IMR-90 (cell line): ENCODE measurements at regions not wholly inside any gene's neighbourhood (a gene's known extent, or its start where the extent isn't known, plus 50 kb on each side); places are given as distances from the start of the nearest gene placed in this dataset.

ENCODE experiments used
- ATAC-seq: fragments of 200-7000 bp; cut with Tn5 transposase; 2 replicates; pipeline ENCODE4 v1.9.1; 2020; ENCODE audit warnings: low read depth, mild to moderate bottlenecking, moderate library complexity
- BruUV-seq: library from RNA; stranded (reverse); fragments of 400-500 nt; replicated peaks from 2 replicates; lab custom pipeline; 2021; lab: Mats Ljungman, UMichigan
- CTCF ChIA-PET: fragments of 300-600 bp; formaldehyde crosslinking; extraction: SDS; loops from one replicate; lab custom pipeline; 2021; ENCODE audit warnings: antibody characterized with exemption; lab: Yijun Ruan, JAX
- POLR2A ChIA-PET: fragments of 300-600 bp; sonication (Branson Sonifier 250); formaldehyde crosslinking; loops from one replicate; lab custom pipeline; 2022; ENCODE audit warnings: antibody characterized with exemption; ENCODE audit not compliant: unreplicated experiment; lab: Charles Lee
- DNase-seq: peaks from one replicate; pipeline ENCODE4 v3.0.0; 2013
- H2AFZ ChIP-seq: replicated peaks from 2 replicates; pipeline ENCODE3; 2013; ENCODE audit warnings: low read length, mild to moderate bottlenecking; ENCODE audit not compliant: poor library complexity
- H2AK5ac ChIP-seq: 2 replicates; pipeline ENCODE4 v1.6.1; 2013; ENCODE audit warnings: low read depth, low read length, inconsistent platforms
- H2AK9ac ChIP-seq: replicated peaks from 2 replicates; pipeline ENCODE3; 2013; ENCODE audit warnings: mild to moderate bottlenecking, low read depth, low read length, moderate library complexity; ENCODE audit not compliant: poor library complexity
- H2BK120ac ChIP-seq: 2 replicates; pipeline ENCODE4 v1.6.1; 2013; ENCODE audit warnings: low read depth, low read length, inconsistent platforms
- H2BK15ac ChIP-seq: 3 replicates; pipeline ENCODE4 v1.6.1; 2013; ENCODE audit warnings: low read depth, low read length, inconsistent platforms
- H2BK20ac ChIP-seq: 2 replicates; pipeline ENCODE4 v1.6.1; 2013; ENCODE audit warnings: low read depth, mild to moderate bottlenecking, inconsistent platforms, low read length, moderate library complexity
- H2BK5ac ChIP-seq: 2 replicates; pipeline ENCODE4 v1.6.1; 2013; ENCODE audit warnings: mild to moderate bottlenecking, low read depth, low read length, inconsistent platforms; ENCODE audit not compliant: poor library complexity, severe bottlenecking
- H3K14ac ChIP-seq: replicated peaks from 2 replicates; pipeline ENCODE4 v1.6.1; 2013; ENCODE audit warnings: low read depth, low read length, inconsistent platforms
- H3K18ac ChIP-seq: 2 replicates; pipeline ENCODE4 v1.6.1; 2013; ENCODE audit warnings: low read depth, low read length, control low read depth
- H3K23ac ChIP-seq: 2 replicates; pipeline ENCODE4 v1.6.1; 2013; ENCODE audit warnings: low read depth, low read length, inconsistent platforms
- H3K27ac ChIP-seq: 2 replicates; pipeline ENCODE4 v1.5.1; 2013; ENCODE audit warnings: mild to moderate bottlenecking, control low read depth, low read length; ENCODE audit not compliant: insufficient read depth
- H3K27me3 ChIP-seq: 2 replicates; pipeline ENCODE4 v1.6.1; 2013; ENCODE audit warnings: low read length; ENCODE audit not compliant: control insufficient read depth, insufficient read depth
- H3K36me3 ChIP-seq: 2 replicates; pipeline ENCODE4 v1.6.1; 2013; ENCODE audit warnings: low read length, mixed read lengths; ENCODE audit not compliant: control insufficient read depth, insufficient read depth
- H3K4ac ChIP-seq: 2 replicates; pipeline ENCODE4 v1.6.1; 2013; ENCODE audit warnings: low read depth, low read length, inconsistent platforms
- H3K4me1 ChIP-seq: 2 replicates; pipeline ENCODE4 v1.6.1; 2013; ENCODE audit warnings: low read length, mixed read lengths; ENCODE audit not compliant: control insufficient read depth, insufficient read depth
- H3K4me2 ChIP-seq: 2 replicates; pipeline ENCODE4 v1.6.1; 2013; ENCODE audit warnings: low read depth, mild to moderate bottlenecking, control low read depth, low read length, moderate library complexity
- H3K4me3 ChIP-seq: 2 replicates; pipeline ENCODE4 v1.5.1; 2013; ENCODE audit warnings: low read depth, mild to moderate bottlenecking, control low read depth, low read length, moderate library complexity; ENCODE audit not compliant: insufficient read depth
- H3K56ac ChIP-seq: 2 replicates; pipeline ENCODE4 v1.6.1; 2013; ENCODE audit warnings: low read length, inconsistent platforms; ENCODE audit not compliant: insufficient read depth; ENCODE audit errors: extremely low read depth
- H3K79me1 ChIP-seq, 2 experiments: 2 replicates each; pipeline ENCODE4 v1.6.1; 2013; ENCODE audit warnings: low read length in 2 of 2, inconsistent platforms in 1 of 2, low read depth in 1 of 2
- H3K9ac ChIP-seq: 2 replicates; pipeline ENCODE4 v1.6.1; 2013; ENCODE audit warnings: low read depth, low read length, control low read depth
- H3K9me1 ChIP-seq: 2 replicates; pipeline ENCODE4 v1.6.1; 2013; ENCODE audit warnings: low read length, inconsistent platforms; ENCODE audit not compliant: insufficient read depth
- H3K9me3 ChIP-seq: 2 replicates; pipeline ENCODE4 v1.6.1; 2013; ENCODE audit warnings: low read length; ENCODE audit not compliant: control insufficient read depth, insufficient read depth
- H4K20me1 ChIP-seq: 2 replicates; pipeline ENCODE4 v1.6.1; 2013; ENCODE audit warnings: low read length, inconsistent platforms; ENCODE audit not compliant: insufficient read depth
- H4K5ac ChIP-seq: 2 replicates; pipeline ENCODE4 v1.6.1; 2013; ENCODE audit warnings: mild to moderate bottlenecking, low read depth, low read length, control low read depth
- H4K8ac ChIP-seq, 2 experiments: 2 replicates each; pipeline ENCODE4 v1.6.1; 2013; ENCODE audit warnings: low read depth in 2 of 2, low read length in 2 of 2, control low read depth in 1 of 2, inconsistent platforms in 1 of 2
- H4K91ac ChIP-seq: 2 replicates; pipeline ENCODE4 v1.6.1; 2013; ENCODE audit warnings: low read depth, low read length, inconsistent platforms; ENCODE audit not compliant: insufficient read depth
- BHLHE40 ChIP-seq: fragments of 150-350 bp; IDR thresholded peaks from 2 replicates; pipeline ENCODE4 v1.6.1; 2016; ENCODE audit warnings: mild to moderate bottlenecking, low read depth, low read length
- CEBPB ChIP-seq: IDR thresholded peaks from 2 replicates; pipeline ENCODE4 v1.6.1; 2012; ENCODE audit warnings: low read depth, low read length, improper control_type of control experiment
- CHD1 ChIP-seq: IDR thresholded peaks from 2 replicates; pipeline ENCODE4 v1.6.1; 2012; ENCODE audit warnings: low read depth, low read length, improper control_type of control experiment
- CTCF ChIP-seq: conservative IDR thresholded peaks from 2 replicates; pipeline ENCODE4 v1.5.1; 2012; ENCODE audit warnings: mild to moderate bottlenecking, low read depth, low read length, improper control_type of control experiment
- ELK1 ChIP-seq: fragments of 150-350 bp; IDR thresholded peaks from 2 replicates; pipeline ENCODE4 v1.6.1; 2016; ENCODE audit warnings: low read depth, mild to moderate bottlenecking, low read length, moderate library complexity, borderline replicate concordance
- FOS ChIP-seq: fragments of 150-350 bp; IDR thresholded peaks from 2 replicates; pipeline ENCODE4 v1.6.1; 2016; ENCODE audit warnings: low read depth, low read length
- MAFK ChIP-seq: IDR thresholded peaks from 2 replicates; pipeline ENCODE4 v1.6.1; 2012; ENCODE audit warnings: low read depth, low read length, improper control_type of control experiment
- MAZ ChIP-seq: IDR thresholded peaks from 2 replicates; pipeline ENCODE4 v1.6.1; 2012; ENCODE audit warnings: low read depth, mild to moderate bottlenecking, low read length, improper control_type of control experiment, moderate library complexity, borderline replicate concordance
- MXI1 ChIP-seq: IDR thresholded peaks from 2 replicates; pipeline ENCODE4 v1.6.1; 2012; ENCODE audit warnings: low read depth, mild to moderate bottlenecking, low read length, moderate library complexity, borderline replicate concordance
- NFE2L2 ChIP-seq: fragments of 150-350 bp; IDR thresholded peaks from 2 replicates; pipeline ENCODE4 v1.6.1; 2016; ENCODE audit warnings: low read depth, mild to moderate bottlenecking, low read length
- POLR2A ChIP-seq: IDR thresholded peaks from 2 replicates; pipeline ENCODE4 v1.6.1; 2012; ENCODE audit warnings: mild to moderate bottlenecking, low read depth, low read length
- RAD21 ChIP-seq: IDR thresholded peaks from 2 replicates; pipeline ENCODE4 v1.6.1; 2012; ENCODE audit warnings: low read length, improper control_type of control experiment
- RCOR1 ChIP-seq: IDR thresholded peaks from 2 replicates; pipeline ENCODE4 v1.6.1; 2012; ENCODE audit warnings: mild to moderate bottlenecking, low read length, improper control_type of control experiment; ENCODE audit not compliant: insufficient replicate concordance
- RFX5 ChIP-seq: IDR thresholded peaks from 2 replicates; pipeline ENCODE4 v1.8.0; 2012; ENCODE audit warnings: low read depth, mild to moderate bottlenecking, low read length, moderate library complexity
- SMC3 ChIP-seq: fragments of 150-350 bp; IDR thresholded peaks from 2 replicates; pipeline ENCODE4 v1.6.1; 2016; ENCODE audit warnings: low read depth, mild to moderate bottlenecking, antibody characterized with exemption, low read length, moderate library complexity
- USF2 ChIP-seq: fragments of 150-350 bp; IDR thresholded peaks from 2 replicates; pipeline ENCODE4 v1.6.1; 2017; ENCODE audit warnings: mild to moderate bottlenecking, antibody characterized with exemption, low read length, low read depth
- WGBS, 2 experiments: methylation state at CpG; one replicate each; pipeline versions ENCODE4 v1.1.5 to v1.1.7; 2013; ENCODE audit warnings: missing lambda C conversion rate in 2 of 2; ENCODE audit not compliant: insufficient read length in 1 of 2; ENCODE audit errors: extremely low coverage in 2 of 2; 5-methylcytosine and 5-hydroxymethylcytosine counted together
- dilution Hi-C: fragments of 300-500 bp; cut with HindIII; formaldehyde crosslinking; loops from one replicate; pipeline ENCODE4 v1.14.3; 2018; ENCODE audit warnings: low sequenced_read_pairs; ENCODE audit not compliant: unreplicated experiment
- in situ Hi-C: fragments of 300-500 bp; cut with MboI; formaldehyde crosslinking; loops from 3 replicates; pipeline ENCODE4 v1.14.3; 2019; ENCODE audit warnings: low sequenced_read_pairs, inconsistent platforms, mixed read lengths
- intact Hi-C: fragments of 100-400 bp; cut with micrococcal nuclease; formaldehyde crosslinking; loops from 2 replicates; pipeline ENCODE4 v1.10.0; 2022

GRCh38 chr1:186534401-186534800 is 73.5 kb upstream of the PDC start:
- Histone ChIP-seq H2AK5ac (peak overlapping the region; percentile 20; the same call in 1 of the 2 replicates), H3K9ac (no peak overlapping the region), H4K8ac (peak overlapping the region; percentile 22 to 36; a peak in 2 of 4 replicates), H3K9me1 (peaks cover 15% of the 10 kb centered on the region), H3K4ac (no peak overlapping the region; the same call in 1 of the 2 replicates), H3K9me3 (no peaks in the 10 kb centered on the region), H3K4me2 (no peak overlapping the region), H2BK5ac (no peak overlapping the region), H4K91ac (no peak overlapping the region; the same call in 1 of the 2 replicates), H3K79me1 (no peaks in the 10 kb centered on the region), H2BK20ac (peak overlapping the region; percentile 41; the same call in 1 of the 2 replicates), H3K4me1 (peaks cover 15% of the 10 kb centered on the region), H3K18ac (no peak overlapping the region), H3K27me3 (no peaks in the 10 kb centered on the region), H2BK120ac (peak overlapping the region; percentile 5; the same call in 1 of the 2 replicates), H3K23ac (no peak overlapping the region), H3K27ac (no peak overlapping the region), H4K5ac (peak overlapping the region; percentile 19; the same call in 1 of the 2 replicates), H3K14ac (no peak overlapping the region), H3K36me3 (no peaks in the 10 kb centered on the region), H2AK9ac (no peak overlapping the region), H4K20me1 (no peaks in the 10 kb centered on the region), H3K4me3 (no peak overlapping the region), H2BK15ac (peak overlapping the region; percentile 60; the same call in 1 of the 3 replicates), H2AFZ (no peak overlapping the region), H3K56ac (no peak overlapping the region)
- ATAC-seq: no peak
- ChIA-PET CTCF (no interaction called here), POLR2A (no interaction called here)
- in situ Hi-C loops (no loop called here), dilution Hi-C loops (no loop called here), intact Hi-C loops (no loop called here)
- no peak for TF ChIP-seq CHD1
- TF ChIP-seq USF2: no peak
- TF ChIP-seq MAZ: no peak
- no peak for TF ChIP-seq NFE2L2
- no peak for TF ChIP-seq CEBPB
- TF ChIP-seq RAD21: no peak
- no peak for TF ChIP-seq MAFK
- no peak for TF ChIP-seq BHLHE40
- TF ChIP-seq POLR2A: no peak
- no peak for TF ChIP-seq CTCF
- no peak for TF ChIP-seq MXI1
- TF ChIP-seq RFX5: no peak
- no peak for TF ChIP-seq FOS
- no peak for TF ChIP-seq ELK1
- no peak for TF ChIP-seq SMC3
- no peak for TF ChIP-seq RCOR1
- no peak for DNase-seq
- no TSS peak for BruUV-seq
- WGBS, 2 experiments: 100% methylated on average over 1 of the region's 4 CpGs; no CpG with 5 or more reads in 1 of the 2 experiments
